Natural killer cell (primary cell): ENCODE measurements at regions not wholly inside any gene's neighbourhood (a gene's known extent, or its start where the extent isn't known, plus 50 kb on each side); places are given as distances from the start of the nearest gene placed in this dataset.

Experiments
- ATAC-seq, 3 donors: fragments of 150-1000 bp in 2 of 3; fragments of 200-7000 bp in 1 of 3; cut with Tn5 transposase; 1 replicate in 1 of 3; 2 replicates in 2 of 3; pipeline ENCODE4 v1.10.0; 2021; ENCODE audit warnings: mild to moderate bottlenecking in 2 of 3, moderate library complexity in 2 of 3
- DNase-seq, 2 donors: peaks; one replicate each; pipeline versions ENCODE4 v3.0.0 to v3.0.0-alpha.2; 2013 to 2021; ENCODE audit warnings: mixed read lengths in 1 of 2
- H3K27ac ChIP-seq: one replicate; pipeline ENCODE4 v1.5.1; 2013; ENCODE audit warnings: mild to moderate bottlenecking, low read length
- H3K27me3 ChIP-seq: one replicate; pipeline ENCODE4 v1.6.1; 2013; ENCODE audit warnings: low read length; ENCODE audit not compliant: control insufficient read depth, insufficient read depth
- H3K36me3 ChIP-seq: one replicate; pipeline ENCODE4 v1.6.1; 2013; ENCODE audit warnings: low read length; ENCODE audit not compliant: control insufficient read depth, insufficient read depth
- H3K4me1 ChIP-seq: one replicate; pipeline ENCODE4 v1.6.1; 2013; ENCODE audit warnings: low read length; ENCODE audit not compliant: control insufficient read depth, insufficient read depth
- H3K4me3 ChIP-seq: one replicate; pipeline ENCODE4 v1.5.1; 2013; ENCODE audit warnings: low read length
- H3K9me3 ChIP-seq: one replicate; pipeline ENCODE4 v1.6.1; 2013; ENCODE audit warnings: low read length; ENCODE audit not compliant: control insufficient read depth, insufficient read depth
- H3K27ac Mint-ChIP-seq, 2 donors: one replicate each; pipeline ENCODE4 v1.8.0; 2022; ENCODE audit warnings: mild to moderate bottlenecking in 2 of 2, mixed read lengths in 2 of 2, moderate library complexity in 1 of 2
- H3K27me3 Mint-ChIP-seq, 2 donors: one replicate each; pipeline ENCODE4 v1.8.0; 2022; ENCODE audit warnings: low read depth in 2 of 2, mixed read lengths in 2 of 2
- H3K36me3 Mint-ChIP-seq: one replicate; pipeline ENCODE4 v1.8.0; 2022; ENCODE audit warnings: mixed read lengths
- H3K4me1 Mint-ChIP-seq, 2 donors: one replicate each; pipeline ENCODE4 v1.8.0; 2022; ENCODE audit warnings: mixed read lengths in 2 of 2
- H3K4me3 Mint-ChIP-seq: one replicate; pipeline ENCODE4 v1.8.0; 2022; ENCODE audit warnings: mild to moderate bottlenecking, moderate library complexity, mixed read lengths
- H3K9me3 Mint-ChIP-seq, 2 donors: one replicate each; pipeline ENCODE4 v1.8.0; 2022; ENCODE audit warnings: mixed read lengths in 2 of 2
- CTCF ChIP-seq: fragments of 200-600 bp; IDR thresholded peaks from one replicate; pipeline ENCODE4 v1.8.0; 2022; ENCODE audit warnings: antibody characterized with exemption
- WGBS: methylation state at CpG from one replicate; pipeline ENCODE4 v1.1.7; 2013; ENCODE audit warnings: missing lambda C conversion rate; ENCODE audit not compliant: insufficient coverage; 5-methylcytosine and 5-hydroxymethylcytosine counted together
- intact Hi-C: fragments of 100-400 bp; cut with micrococcal nuclease; formaldehyde crosslinking; loops from one replicate; pipeline ENCODE4 v1.14.2; 2022

DNA sequence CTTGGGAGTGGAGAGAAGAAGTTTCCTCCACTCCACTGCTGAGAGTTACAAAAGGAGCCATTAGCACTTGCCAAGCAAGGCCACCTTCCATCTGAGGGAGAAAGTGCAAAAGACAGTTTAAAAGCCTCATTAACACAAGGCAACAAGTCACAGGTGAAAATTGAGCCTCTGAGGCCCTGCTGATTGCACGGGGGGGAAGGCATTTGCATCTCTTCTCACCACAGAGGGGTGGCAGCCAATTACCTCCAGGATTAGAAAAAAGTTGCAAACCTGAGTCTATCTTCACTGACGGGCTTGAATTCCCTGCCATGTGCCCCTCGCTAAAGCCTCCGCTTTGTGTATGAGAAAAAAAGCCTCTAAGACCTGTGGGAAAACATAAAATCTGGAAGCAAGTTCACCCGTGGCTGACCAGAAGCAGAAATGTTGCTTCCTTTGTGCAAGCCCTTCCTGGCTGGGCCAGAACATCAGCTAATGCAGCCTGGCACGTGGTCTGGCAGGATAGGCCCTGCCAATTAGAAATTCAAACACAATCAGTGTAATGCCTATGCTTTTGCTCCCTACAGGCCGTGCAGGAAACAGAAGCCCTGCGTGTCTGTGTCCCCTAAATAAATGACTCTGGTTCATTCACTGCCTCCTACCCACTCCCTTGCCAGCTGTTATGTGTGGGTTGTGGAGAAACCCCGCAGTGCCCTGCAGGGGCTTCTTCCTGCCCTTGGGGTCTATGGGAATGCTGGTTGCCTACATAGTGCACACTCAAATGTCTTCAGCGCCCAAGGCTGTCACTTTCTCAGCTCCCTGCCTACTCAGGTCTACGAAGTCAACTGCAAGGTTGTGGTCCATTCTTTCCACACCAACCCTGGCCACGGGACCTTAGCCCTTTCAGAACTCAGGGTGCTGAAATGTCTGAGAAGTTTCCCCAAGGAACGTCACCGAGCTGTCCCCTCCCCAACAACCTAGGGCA is 150.2 kb downstream of the UQCRFS1 start:
- no peaks in the 10 kb centered on the region for H3K27me3 ChIP-seq
- H3K4me1 Mint-ChIP-seq, result no peaks in the 10 kb centered on the region
- peaks cover 0 to 5% of the 10 kb centered on the region in 2 donors for H3K27me3 Mint-ChIP-seq
- ATAC-seq (no peak), DNase-seq (no peak)
- no peak for TF ChIP-seq CTCF
- no peak overlapping the region for H3K4me3 ChIP-seq
- 36% methylated on average over 14 of the region's 14 CpGs for WGBS
- no peaks in the 10 kb centered on the region for H3K36me3 ChIP-seq
- H3K27ac Mint-ChIP-seq, result no peak overlapping the region
- no peaks in the 10 kb centered on the region for H3K9me3 ChIP-seq
- no peak overlapping the region for H3K4me3 Mint-ChIP-seq
- H3K27ac ChIP-seq, result no peak overlapping the region
- H3K9me3 Mint-ChIP-seq, result no peaks in the 10 kb centered on the region
- no peaks in the 10 kb centered on the region for H3K4me1 ChIP-seq
- no peaks in the 10 kb centered on the region for H3K36me3 Mint-ChIP-seq
- intact Hi-C loops, result no loop called here

- no peaks in the 10 kb centered on the region for H3K4me1 ChIP-seq
- H3K4me3 ChIP-seq, result no peak overlapping the region
- H3K4me3 Mint-ChIP-seq, result no peak overlapping the region
- peaks cover 0 to 5% of the 10 kb centered on the region in 2 donors for H3K27me3 Mint-ChIP-seq
- H3K36me3 Mint-ChIP-seq, result no peaks in the 10 kb centered on the region
- no peaks in the 10 kb centered on the region for H3K9me3 Mint-ChIP-seq
- H3K36me3 ChIP-seq, result no peaks in the 10 kb centered on the region
- DNase-seq, result no peak
- no peaks in the 10 kb centered on the region for H3K4me1 Mint-ChIP-seq
- no peak overlapping the region for H3K27ac ChIP-seq
- no peak overlapping the region for H3K27ac Mint-ChIP-seq
- no peak for ATAC-seq
- 67% methylated on average over 7 of the region's 7 CpGs for WGBS
- H3K27me3 ChIP-seq, result no peaks in the 10 kb centered on the region
- TF ChIP-seq CTCF, result no peak
- intact Hi-C loops, result no loop called here
- no peaks in the 10 kb centered on the region for H3K9me3 ChIP-seq
Observed at GRCh38 chr19:29060813-29061364, 152.1 kb downstream of the UQCRFS1 start.

DNA sequence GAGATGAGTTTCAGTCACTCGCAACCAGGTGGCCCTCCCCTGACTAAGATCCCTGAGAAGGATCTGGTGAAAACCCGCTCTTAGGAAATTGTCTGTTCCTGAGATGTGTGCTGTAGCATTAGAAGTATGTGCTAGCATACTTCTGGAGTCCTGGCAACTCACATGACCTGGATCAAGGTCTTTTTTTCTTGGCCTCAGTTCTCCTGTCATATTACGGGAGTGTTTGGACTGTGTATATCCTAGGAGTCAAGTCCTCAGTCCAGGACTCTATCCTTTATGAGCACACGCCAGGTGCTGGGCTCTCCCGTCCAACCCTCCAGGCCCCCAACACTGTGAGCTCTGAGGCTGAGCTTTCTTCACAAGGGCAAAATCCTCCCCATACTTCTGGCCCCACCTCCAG is 156.4 kb downstream of the UQCRFS1 start:
- H3K9me3 Mint-ChIP-seq, result no peaks in the 10 kb centered on the region
- no peak overlapping the region for H3K27ac Mint-ChIP-seq
- H3K27me3 ChIP-seq, result no peaks in the 10 kb centered on the region
- no peaks in the 10 kb centered on the region for H3K4me1 Mint-ChIP-seq
- H3K9me3 ChIP-seq, result no peaks in the 10 kb centered on the region
- intact Hi-C loops, result no loop called here
- H3K27ac ChIP-seq, result no peak overlapping the region
- no peak overlapping the region for H3K4me3 ChIP-seq
- no peaks in the 10 kb centered on the region for H3K4me1 ChIP-seq
- ATAC-seq (no peak), DNase-seq (no peak)
- 89% methylated on average over 5 of the region's 5 CpGs for WGBS
- no peaks in the 10 kb centered on the region for H3K36me3 Mint-ChIP-seq
- H3K27me3 Mint-ChIP-seq, result peaks cover 0 to 3% of the 10 kb centered on the region in 2 donors
- no peaks in the 10 kb centered on the region for H3K36me3 ChIP-seq
- TF ChIP-seq CTCF, result no peak
- no peak overlapping the region for H3K4me3 Mint-ChIP-seq
